CD4-positive, alpha-beta T cell treated with Interleukin-21 for 1 hour (primary cell): ENCODE measurements at regions not wholly inside any gene's neighbourhood (a gene's known extent, or its start where the extent isn't known, plus 50 kb on each side); places are given as distances from the start of the nearest gene placed in this dataset.
"Not testable (repeated sequence)": the region's sequence is repeated elsewhere in the genome, so short reads cannot be mapped to it uniquely, and the experiment has no call there.

Experiments
- DNase-seq: peaks from one replicate; pipeline ENCODE4 v3.0.0-alpha.2; 2020

- DNase-seq = no peak
Measured at GRCh38 chr2:17249249-17249648, 269.0 kb downstream of the RAD51AP2 start.

- no peak for DNase-seq
Measured at GRCh38 chr2:17245906-17246305, 272.3 kb downstream of the RAD51AP2 start.

- no peak for DNase-seq
Measured at GRCh38 chr2:17242813-17243485, 275.3 kb downstream of the RAD51AP2 start.

- no peak for DNase-seq
Measured at GRCh38 chr2:17239550-17239949, 278.7 kb downstream of the RAD51AP2 start.

- no peak for DNase-seq
Measured at GRCh38 chr2:17235167-17235566, 283.1 kb downstream of the RAD51AP2 start.

GRCh38 chr2:17232776-17233556, 285.3 kb downstream of the RAD51AP2 start:
- DNase-seq = no peak

GRCh38 chr2:17231394-17231965, 286.8 kb downstream of the RAD51AP2 start:
- no peak for DNase-seq

GRCh38 chr2:17229414-17229813, 288.8 kb downstream of the RAD51AP2 start:
- no peak for DNase-seq

- no peak for DNase-seq
Measured at GRCh38 chr2:17228461-17228860, 289.8 kb downstream of the RAD51AP2 start.

- DNase-seq = no peak
Measured at GRCh38 chr2:17227856-17228255, 290.4 kb downstream of the RAD51AP2 start.

GRCh38 chr2:17226941-17227490, 291.2 kb downstream of the RAD51AP2 start:
- DNase-seq = no peak

- DNase-seq = no peak
Measured at GRCh38 chr2:17223211-17223610, 295.0 kb downstream of the RAD51AP2 start.

GRCh38 chr2:17208511-17208910, 309.7 kb downstream of the RAD51AP2 start:
- no peak for DNase-seq

GRCh38 chr2:17206771-17207170, 311.5 kb downstream of the RAD51AP2 start:
- no peak for DNase-seq

GRCh38 chr2:17204214-17204613, 314.0 kb downstream of the RAD51AP2 start:
- DNase-seq = not testable (repeated sequence)

- DNase-seq = not testable (repeated sequence)
Measured at GRCh38 chr2:17202628-17203027, 315.6 kb downstream of the RAD51AP2 start.

- no peak for DNase-seq
Measured at GRCh38 chr2:17199741-17200140, 318.5 kb downstream of the RAD51AP2 start.

- no peak for DNase-seq
Measured at GRCh38 chr2:17196380-17196779, 321.9 kb downstream of the RAD51AP2 start.

- DNase-seq = no peak
Measured at GRCh38 chr2:17195016-17195415, 323.2 kb downstream of the RAD51AP2 start.

GRCh38 chr2:17194083-17194482, 324.2 kb downstream of the RAD51AP2 start:
- no peak for DNase-seq

- DNase-seq = not testable (repeated sequence)
Measured at GRCh38 chr2:17193433-17193890, 324.8 kb downstream of the RAD51AP2 start.

GRCh38 chr2:17191223-17191622, 327.0 kb downstream of the RAD51AP2 start:
- no peak for DNase-seq

- no peak for DNase-seq
Measured at GRCh38 chr2:17190527-17190926, 327.7 kb downstream of the RAD51AP2 start.

GRCh38 chr2:17188721-17189120, 329.5 kb downstream of the RAD51AP2 start:
- no peak for DNase-seq
